GM18870 (cell line): ENCODE measurements at regions not wholly inside any gene's neighbourhood (a gene's known extent, or its start where the extent isn't known, plus 50 kb on each side); places are given as distances from the start of the nearest gene placed in this dataset.

Source experiments
- ATAC-seq: cut with Tn5 transposase; IDR thresholded peaks from one replicate; pipeline ENCODE4 v1.9.1; 2021; ENCODE audit warnings: moderate library complexity; ENCODE audit not compliant: unreplicated experiment

DNA sequence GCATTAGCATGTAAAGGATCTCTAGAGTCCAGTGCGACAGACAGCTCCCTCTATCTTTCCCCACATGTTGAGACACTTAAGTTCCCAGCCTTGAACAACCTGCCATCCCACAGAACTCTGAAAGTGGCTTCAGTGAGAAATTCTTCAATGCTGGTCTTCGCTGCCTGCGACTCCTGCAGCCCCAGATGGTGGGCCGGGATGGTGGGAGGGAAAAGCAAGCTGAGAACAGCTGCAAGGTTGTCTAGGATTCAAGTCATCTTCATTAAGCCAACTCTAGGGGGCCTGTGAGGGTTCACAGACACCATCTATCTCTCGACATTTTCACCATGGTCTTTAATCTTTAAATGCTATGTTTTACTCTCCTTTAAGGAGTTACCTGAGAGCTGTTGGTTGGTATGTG is 185.5 kb upstream of the C1orf174 start:
- ATAC-seq = no peak

DNA sequence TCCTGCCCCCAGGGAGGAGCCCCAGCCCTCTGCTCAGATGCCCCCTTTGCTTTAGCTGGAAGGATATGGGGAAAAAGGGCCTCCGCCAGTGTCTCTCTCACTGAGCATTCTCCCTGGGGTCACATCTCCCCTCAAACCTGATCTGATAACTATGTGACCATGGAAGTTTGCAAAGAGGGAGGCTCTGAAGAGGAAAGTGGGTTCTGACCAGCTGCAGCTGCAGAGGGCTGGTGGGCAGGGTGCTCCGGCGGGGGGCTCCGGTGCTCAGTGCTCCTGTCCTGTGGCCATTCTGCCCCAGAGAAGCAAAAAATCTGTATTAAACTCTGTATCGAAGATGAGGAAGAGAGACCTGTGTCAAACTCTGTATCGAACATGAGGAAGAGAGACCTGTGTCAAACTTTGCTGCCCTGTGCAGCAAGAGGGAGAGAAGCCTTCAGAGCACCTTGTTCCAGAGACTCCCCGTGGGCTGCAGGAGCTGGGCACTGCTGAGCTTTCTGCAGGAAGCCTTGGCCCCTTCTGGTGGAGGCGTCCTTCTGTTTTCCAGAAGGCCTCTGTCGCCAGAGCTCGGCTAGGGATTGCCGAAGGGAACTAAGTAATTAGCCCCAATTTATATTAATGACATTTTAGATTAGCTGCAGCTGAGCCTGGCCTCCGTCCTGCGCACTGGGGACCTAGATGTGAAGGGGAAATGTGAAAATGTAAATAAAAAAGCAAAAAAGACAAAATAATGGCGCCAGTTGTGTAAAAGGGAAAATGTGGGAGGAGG is 186.2 kb upstream of the C1orf174 start:
- no peak for ATAC-seq

DNA sequence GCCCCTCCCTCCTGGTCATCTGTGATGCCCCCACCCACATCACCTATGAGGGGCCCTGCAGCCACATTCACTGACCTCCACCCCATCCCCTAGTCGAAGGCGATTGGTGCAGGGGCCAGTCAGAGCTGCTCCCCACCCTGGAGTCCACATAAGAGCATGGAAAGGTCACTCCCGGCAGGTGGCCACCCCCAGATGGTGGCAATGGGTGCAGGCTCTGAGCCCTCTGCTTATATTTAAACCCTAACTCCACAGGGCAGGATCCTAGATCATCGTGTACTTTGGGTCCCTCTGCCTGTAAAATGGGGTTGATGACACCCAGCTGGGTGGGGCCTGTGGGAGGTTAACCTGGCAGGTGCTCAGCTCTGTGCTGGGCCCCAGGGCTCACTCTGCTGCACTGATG is 186.8 kb upstream of the C1orf174 start:
- ATAC-seq = no peak

DNA sequence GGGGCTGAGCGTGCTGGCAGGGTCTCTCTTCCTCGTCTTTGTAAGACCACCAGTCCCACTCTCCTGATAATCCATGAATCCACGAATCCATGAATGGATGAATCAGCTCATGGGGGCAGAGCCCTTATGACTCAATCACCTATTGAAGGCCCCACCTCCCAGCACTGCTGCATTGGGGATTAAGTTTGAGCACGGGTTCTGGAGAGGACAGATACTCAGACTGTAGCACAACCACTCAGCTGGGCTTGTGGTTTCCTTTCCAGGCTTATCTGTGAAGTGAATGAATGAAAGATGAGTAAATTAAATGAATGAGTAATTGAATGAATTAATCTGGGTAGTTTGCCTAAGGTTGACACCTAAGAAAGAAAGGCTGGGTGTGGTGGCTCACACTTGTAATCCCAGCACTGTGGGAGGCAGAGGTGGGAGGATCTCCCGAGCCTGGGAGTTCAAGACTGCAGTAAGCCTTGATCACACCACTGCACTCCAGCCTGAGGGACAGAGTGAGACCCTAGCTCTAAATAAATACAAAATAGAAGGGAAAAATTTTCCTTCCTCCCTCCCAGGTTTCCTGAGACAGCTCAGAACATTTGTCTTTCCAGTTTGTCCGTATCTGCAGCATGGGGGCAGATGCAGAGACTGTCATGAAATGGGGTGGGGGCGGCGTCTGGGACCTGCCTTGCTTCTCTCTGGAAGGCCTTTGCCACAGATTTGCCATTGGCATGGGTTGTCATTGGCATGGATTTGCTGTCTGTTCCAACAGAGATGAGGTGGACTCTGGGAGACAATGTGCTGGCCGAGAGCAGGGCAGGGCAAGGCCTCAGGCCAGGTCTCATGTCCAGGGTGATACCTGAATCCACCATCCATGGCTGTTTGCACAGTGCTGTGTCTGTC is 187.7 kb upstream of the C1orf174 start:
- ATAC-seq = no peak

DNA sequence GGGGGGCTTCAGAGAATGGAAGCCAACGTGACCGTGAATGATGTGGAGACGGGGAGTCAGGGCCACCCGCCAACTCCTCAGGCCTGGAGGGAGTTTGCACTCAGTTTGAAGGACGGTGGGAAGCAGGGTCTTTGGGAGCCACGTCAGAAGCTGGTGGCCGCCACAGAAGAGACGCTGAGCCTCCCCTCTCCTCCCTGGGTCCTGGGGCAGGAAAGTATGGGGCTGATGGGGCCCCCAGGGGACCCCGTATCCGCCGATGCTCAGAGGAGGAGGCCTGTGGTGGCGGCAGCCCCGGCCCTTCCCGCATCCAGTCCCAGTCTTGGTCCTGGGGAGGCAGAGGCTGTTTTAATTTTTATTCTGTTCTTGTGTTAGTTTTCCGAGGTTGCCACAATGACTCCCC is 188.6 kb upstream of the C1orf174 start:
- ATAC-seq = no peak

DNA sequence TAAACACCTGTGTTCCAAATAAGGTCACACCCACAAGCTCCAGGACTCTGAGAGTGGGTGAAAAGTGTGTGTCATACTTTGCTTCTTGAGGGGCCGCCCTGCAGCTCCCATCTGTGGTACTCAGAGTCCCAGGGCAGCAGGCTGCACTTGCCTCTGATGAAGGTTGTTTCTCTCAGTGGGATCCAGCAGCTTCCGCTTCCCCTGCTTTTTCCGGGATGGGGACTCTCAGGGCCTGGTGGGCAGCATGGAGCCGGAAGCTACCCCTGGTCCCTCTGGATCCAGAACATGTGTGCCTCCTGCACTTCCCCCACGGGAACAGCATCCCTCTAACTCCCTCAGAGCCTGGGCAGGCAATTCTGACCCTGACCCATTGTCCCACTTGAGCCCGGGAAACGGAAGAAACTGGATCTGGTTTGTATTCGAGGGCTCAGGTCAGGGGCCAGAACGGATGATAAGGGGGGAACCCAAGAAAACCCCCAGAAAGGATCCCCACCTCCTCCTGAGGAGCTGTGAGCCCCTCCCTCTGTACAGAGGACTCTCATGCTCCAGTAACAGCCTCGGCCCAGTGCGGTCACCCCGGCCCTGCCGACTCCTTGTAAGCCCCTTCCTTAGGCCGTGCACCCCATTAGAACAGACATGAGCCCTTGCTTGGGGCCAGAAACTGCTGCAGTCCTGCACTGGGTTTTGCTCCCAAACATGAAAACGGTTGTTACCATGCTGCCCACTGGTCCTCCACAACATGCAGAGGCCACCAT is 189.5 kb upstream of the C1orf174 start:
- no peak for ATAC-seq

DNA sequence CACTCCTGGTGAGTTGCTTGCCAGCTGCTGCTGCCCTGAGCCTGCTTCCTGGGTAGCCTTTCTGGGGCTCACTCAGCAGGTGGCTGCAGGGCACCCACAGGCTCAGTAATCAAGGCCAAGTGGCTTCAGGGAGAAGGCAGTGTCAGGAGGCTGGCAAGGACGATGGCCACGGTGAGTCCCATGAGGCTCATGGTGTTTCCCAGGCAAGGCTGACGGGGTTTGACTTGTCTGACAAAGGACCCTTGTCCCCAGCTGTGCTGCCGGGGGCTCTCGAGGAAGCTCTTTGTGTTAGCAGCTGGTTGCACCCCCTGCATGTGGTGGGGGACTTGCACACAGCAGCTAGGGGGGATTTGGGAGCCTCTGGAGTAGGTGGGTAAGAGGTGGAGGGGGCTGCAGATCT is 190.5 kb upstream of the C1orf174 start:
- no peak for ATAC-seq

DNA sequence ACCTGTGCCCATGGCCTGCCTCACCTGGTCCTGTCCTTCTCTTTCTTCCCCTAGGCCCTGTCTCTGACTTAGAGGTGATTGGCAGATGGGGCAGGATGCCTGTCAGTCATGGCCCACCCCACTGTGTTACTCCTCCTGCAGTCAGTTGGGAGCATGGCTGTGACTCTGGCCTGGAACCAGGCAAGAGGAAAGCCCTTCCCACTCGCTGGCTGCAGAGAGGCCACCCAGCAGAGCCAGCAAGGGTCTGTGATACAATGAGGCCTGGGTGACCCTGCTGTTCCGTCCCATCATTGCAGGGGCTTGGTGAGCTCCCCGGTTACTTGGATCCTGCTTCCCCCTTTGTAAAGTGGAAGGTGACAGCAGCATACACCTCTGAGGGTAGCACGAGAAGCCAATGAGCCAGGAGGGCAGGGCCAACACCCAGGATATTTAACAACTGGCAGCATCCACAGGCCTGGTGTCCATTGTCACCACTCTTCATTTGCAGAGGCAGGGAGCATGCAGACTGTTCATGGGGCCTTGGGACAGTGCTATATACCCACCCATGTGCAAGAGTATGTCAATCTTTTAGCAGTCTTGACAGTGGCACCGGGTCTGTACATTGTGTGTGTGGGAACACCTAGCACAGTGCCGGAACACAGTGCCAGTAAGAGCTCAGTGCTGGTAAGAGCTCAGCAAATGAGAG is 191.0 kb upstream of the C1orf174 start:
- no peak for ATAC-seq

DNA sequence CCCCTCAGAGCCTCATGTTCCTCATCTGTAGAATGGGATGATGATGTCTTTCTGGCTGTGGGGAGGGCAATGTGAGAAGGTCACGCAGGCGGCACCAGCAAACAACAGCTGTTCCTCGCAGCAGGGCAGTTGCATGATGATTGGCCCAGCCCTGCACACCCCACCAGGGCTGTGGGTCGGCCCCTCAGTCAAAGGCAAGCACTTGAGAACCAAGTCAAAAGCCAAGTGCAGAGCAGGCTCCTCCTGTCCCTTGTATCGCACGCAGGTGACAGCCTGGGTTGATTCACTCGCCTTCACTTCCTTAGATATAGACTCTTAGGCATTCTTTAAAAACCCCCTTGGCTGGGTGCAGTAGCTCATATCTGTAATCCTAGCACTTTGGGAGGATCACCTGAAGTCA is 191.9 kb upstream of the C1orf174 start:
- no peak for ATAC-seq

DNA sequence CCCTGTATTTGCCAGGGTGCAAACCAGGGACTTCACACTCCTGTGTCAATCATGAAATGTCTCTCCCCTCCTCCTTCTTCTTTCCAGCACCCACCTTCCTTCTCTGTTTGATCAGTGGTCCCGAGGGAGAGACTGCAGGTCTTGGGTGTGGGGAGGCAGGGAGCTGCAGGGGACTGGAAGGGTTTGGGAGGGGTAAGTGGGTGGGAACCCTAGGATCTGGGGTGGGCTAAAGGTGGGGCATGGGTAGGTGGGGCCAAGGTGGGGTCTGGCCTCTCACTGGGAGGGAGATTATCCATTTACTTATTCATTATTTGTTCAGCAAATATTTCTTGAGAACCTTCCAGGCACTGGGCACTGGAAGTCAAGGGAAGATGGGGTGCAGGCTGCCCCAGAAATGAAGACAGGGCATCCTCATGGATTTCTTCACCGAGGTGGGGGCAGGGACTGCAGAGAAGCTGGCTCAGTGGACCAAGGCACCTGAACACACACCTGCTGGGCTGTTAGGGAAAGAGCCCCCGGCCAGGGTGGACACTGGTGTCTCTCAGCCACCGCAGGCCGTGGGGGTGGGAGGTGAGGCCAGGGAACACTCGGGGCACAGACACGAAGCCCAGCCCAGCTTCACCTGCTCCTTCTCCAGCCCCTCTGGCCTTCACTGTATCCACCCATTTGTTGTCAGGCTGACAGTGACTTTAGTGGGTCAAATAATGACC is 193.9 kb upstream of the C1orf174 start:
- no peak for ATAC-seq

DNA sequence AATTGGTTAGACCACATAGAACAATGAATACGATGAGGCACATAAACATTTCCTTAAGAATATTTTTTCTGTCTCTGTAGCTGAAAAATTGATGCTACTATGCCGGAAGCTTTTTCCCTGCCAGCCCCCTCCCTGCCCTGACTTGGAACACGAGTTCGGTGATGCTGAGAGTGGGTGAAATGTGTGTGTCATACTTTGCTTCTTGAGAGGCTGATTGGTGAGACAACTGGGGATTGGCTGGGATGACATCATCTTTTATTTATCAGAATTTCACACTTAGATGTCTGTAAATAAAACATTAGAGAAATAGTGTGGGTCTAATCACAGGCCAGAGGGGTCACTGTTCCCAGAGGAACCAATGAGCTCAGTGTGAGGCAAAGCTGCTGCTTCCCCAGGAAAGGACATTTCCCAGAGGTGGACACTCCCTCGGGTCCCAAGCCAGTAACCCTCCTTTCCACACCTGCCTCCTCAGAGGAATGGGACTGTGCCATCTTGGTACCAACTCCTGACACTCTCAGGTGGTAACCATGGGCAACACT is 195.4 kb upstream of the C1orf174 start:
- ATAC-seq = no peak

DNA sequence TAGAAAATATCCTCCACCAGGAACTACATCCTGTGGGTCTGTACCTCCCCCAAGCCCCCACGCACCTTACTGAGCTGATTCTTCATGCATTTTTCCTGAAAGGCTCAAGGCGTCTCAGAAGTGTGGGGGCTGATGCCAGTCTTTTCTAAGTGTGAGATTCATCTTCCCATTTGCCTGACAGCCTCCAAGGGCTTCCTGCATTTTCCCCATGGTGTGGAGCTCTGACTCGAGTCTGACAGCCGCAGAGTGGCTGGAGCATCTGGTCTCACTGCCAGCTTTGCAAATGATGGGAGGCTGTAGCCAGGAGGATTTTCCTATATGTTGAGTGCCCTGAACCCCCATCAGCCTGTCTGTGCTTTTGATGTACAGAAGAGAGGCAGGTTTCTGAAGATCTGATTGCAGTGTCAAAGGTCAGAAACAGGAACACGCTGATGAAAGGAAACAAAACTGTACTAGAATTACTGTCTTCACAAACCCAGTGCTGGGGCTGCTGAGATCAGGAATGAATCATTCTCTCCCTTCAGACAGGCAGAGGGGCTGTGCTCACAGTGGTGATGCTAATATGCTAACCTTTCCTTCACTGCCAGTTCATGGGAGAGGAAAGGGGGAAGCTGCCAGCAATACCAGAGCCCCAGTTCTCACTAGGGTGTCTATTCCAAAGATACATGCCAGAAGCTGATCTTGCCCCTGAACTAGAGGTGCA is 201.5 kb upstream of the C1orf174 start:
- ATAC-seq = no peak

DNA sequence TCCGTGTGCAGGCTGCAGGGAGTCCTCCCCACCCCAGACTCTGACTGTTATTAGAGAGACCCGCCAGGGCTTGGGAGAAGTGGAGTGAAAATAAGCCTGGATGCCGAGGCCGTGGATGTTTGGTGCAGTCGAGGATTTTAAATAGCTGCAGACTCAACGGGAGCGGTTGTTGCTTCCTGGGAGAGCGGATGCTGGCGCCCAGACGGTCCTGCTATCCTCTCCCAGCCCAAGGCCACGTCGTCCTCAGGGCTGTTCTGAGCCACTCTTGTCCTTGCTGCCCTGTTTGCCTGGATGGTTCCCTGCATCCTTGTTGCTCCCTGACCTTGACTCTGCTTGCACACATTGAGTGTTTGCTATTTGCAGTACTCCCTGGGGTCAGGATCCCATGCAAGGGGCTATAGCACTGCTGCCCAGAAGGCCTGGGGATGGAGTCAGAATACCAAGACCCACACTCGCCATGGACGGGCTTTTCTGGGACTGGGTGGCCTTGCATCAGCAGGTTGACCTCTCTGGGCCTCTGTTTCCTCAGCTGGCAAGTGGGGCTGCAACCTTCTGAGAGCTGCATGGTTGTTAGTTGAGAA is 205.3 kb upstream of the C1orf174 start:
- no peak for ATAC-seq

DNA sequence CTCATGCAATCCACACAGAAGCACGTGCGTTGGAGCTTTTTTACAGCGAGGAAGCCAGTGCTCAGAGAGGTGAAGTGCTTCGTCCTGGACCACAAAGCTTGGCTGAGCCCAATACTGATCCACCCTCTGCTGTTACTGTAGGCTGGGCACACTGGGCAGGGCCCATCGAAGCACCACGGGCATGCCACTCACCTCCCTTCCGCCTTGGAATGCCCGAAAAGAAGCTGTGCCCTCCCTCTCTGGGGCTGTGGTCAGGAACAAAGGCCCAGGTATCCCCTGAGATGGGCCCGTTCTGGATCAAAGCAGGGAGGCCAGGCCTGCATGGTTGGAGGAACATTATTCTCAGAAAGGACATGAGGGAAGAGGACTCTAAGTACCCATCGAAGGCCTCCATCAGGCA is 206.7 kb upstream of the C1orf174 start:
- no peak for ATAC-seq

DNA sequence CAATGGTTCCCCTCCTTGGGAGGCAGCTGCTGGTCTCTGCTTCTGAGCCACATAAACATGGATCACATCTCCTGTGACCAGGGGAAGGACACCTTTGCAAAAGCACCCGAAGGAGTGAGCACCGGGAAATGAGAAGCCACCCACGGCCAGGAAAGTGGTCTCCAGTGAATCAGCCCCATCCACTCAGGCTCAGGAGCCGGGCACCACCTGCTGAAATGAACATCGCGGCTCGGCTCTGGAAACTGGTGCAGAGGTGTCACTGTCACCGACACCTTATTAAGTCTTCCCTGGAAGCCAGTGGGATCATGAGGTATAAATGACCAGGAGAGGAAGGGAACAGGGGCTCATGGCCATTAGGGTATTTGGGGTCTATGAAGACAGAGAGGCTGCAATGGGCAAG is 207.2 kb upstream of the C1orf174 start:
- no peak for ATAC-seq

DNA sequence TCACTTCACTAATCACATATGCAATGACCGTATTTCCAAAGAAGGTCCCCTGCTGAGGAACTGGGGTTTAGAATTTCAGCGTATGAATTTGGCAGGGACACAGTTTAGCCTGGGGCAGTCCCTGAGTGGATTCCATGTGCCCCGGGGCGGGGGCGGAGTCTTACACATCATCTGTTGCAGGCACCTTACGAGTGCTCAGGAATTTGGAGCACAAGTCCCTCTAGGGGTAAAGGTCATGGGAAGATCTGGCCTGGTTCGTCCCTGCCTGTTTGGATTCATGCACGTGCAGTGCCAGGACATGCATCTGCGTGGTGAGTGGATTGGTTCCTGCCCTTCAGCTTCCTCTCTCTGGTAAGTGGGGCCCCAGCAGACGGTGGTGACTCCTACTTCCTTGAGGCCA is 208.3 kb upstream of the C1orf174 start:
- no peak for ATAC-seq

DNA sequence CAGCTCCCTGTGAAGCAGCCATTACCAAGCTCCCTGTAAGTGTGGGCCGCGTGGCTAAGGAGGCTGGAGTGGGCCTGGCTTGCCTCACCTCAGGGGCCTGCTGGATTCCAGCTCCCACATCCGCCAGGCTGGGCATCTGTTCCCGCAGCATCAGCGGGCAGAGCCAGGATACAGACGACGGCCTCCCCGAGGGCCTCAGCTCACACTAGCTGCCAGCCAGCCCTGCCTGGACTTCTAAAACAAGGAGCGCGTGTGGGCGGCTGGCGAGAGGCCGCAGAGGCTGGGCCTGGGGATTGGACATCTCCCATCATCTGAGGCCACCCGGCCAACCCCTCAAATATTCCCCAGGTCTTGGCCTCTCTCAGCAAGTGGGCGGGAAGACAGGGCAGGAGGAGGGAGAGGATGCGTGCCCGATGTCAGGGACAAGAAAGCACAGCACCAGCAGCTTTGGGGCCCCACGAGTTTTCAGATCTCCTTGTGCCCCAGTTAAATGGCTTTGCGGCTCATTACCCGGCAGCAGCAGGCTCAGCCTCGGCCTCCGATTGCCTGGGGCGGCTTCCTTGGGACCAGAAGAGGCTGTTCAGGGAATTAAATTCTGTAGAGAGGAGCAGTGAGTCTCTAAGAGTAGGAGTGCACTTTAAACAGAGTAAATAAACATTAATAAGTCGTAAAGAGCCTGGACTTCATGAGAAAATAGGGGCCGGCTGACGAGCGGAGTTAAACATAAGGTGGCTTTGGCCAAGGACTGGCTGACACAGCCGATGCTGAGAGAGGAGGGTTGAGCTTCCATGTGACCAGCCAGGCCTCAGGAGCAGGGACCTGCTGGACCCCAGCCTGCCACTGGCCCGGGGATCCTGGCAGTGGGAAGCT is 208.9 kb upstream of the C1orf174 start:
- ATAC-seq = no peak

DNA sequence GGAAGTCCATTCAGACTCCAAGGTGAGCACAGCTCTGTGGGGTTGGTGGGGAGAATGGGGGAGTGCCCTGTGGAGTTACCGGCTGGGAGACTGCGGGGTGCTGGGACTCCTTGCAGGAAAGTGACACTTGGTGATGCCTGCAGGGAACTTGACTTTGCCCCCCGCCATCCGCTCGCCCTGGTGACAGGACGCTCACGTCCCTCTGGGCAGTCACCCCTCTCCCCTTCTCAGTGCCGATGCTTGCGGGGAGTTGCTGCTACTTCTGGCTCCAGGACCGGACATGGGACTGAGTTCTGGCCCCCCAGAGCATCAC is 209.5 kb upstream of the C1orf174 start:
- no peak for ATAC-seq
